GM18519 (cell line): ENCODE measurements at regions not wholly inside any gene's neighbourhood (a gene's known extent, or its start where the extent isn't known, plus 50 kb on each side); places are given as distances from the start of the nearest gene placed in this dataset.
"Not testable (repeated sequence)": the region's sequence is repeated elsewhere in the genome, so short reads cannot be mapped to it uniquely, and the experiment has no call there.

Experiments
- ATAC-seq: cut with Tn5 transposase; IDR thresholded peaks from one replicate; pipeline ENCODE4 v1.9.1; 2021; ENCODE audit warnings: mild to moderate bottlenecking, moderate library complexity; ENCODE audit not compliant: unreplicated experiment, low FRiP score

DNA sequence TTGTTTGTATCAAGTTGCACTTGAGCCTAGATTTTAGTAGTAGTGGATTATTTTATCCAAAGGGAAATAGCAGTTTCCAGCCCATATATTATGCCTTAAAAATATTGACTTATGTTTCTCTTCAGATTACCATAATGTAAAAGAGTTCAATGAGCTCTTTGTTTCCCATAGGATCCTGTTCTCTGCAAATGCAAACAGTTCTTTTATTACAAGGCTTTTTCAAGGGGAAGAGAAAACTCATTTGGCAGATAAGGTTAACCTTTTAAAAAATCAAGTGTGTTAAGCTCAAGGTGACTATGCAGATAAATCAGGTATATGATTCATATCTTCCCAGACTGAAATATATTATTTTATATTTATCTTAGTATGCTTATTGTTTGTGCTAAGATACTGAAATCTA lies 961.2 kb upstream of the SPRY2 start:
- ATAC-seq, result no peak

- no peak for ATAC-seq
Measured at GRCh38 chr13:81295177-81295576, 954.3 kb upstream of the SPRY2 start.

- no peak for ATAC-seq
Measured at GRCh38 chr13:81293594-81294164, 952.8 kb upstream of the SPRY2 start.

- ATAC-seq, result no peak
Measured at GRCh38 chr13:81283561-81283960, 942.6 kb upstream of the SPRY2 start.

DNA sequence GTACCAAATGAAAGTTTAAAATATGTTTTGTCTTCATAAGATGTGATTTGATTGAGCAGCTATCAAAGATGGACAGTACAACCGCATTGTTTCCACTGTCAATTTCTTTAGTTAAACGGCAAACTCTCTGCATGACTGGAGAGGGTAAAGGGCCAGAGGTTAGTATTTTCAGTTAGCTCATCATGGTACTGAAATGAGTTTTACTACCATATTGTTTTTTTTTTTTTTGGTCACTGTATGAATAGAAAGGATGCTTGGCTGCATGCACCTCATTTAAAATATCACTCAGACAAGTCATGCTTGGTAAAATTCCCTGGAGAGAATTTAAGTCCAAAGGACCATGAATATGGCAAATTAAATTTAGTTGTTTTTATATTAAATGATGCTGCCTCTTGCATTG lies 942.1 kb upstream of the SPRY2 start:
- no peak for ATAC-seq

DNA sequence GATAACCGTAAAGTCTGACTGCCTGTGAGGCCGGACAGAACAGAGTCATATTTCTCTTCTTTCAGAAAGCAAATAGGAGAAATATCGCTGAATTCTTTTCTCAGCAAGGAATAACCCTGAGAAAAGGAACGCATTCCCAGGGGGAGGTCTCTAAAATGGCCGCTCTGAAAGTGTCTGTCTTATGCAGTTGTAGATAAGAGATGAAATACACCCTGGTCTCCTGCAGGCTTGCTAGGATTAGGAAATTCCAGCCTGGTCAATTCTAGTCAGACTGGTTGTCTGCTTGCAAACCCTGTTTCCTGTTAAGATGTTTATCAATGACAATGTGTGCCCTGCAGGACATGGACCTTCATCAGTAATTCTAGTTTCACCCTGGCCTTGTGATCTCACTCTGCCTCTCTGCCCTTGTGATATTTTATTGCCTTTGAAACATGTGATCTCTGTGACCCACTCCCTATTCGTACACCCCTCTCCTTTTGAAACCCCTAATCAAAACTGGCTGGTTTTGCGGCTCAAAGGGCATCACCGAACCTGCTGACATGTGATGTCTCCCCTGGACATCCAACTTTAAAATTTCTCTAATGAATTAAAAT lies 934.8 kb upstream of the SPRY2 start:
- ATAC-seq, result no peak

GRCh38 chr13:81247711-81248110 lies 906.8 kb upstream of the SPRY2 start:
- ATAC-seq, result no peak

DNA sequence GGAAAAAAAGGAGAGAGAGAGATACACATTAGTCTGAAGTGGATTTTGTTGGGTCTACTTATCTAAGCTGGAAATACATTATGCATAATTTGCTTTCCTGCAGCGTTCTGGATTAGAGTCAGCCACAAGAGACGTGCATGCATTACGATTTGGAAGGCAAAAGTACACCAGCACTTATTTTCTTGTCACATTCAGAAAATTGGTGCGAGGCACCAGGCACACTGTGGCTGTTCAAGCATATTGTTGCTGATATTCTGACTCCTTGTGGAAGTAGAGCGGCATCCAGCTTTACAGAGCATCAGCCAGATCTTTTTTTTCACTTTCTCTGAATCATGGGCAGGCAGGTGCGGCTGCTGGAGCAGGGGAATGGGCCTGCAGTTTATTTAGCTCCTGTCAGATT lies 905.6 kb upstream of the SPRY2 start:
- ATAC-seq, result no peak

GRCh38 chr13:81244011-81244410 lies 903.1 kb upstream of the SPRY2 start:
- no peak for ATAC-seq

DNA sequence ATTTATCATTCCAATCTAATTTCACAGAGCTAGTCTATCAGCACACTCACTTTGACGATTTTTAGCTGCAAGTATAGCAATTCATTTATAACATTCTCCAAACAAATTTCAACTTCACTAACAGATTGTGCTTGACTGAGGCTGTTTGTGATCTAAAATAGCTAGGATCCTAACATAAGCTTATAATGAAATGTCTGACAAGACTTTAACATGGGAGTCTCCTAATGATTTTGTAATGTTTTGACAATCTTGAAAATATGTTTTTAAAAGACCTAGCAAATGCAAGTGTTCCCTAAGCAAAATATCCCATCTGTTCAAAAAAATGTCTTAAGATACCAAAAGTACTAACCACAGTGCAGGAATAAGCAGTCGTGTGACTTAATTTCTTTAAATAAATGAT lies 889.5 kb upstream of the SPRY2 start:
- ATAC-seq, result no peak

- ATAC-seq, result not testable (repeated sequence)
Measured at GRCh38 chr13:81226830-81227229, 885.9 kb upstream of the SPRY2 start.

DNA sequence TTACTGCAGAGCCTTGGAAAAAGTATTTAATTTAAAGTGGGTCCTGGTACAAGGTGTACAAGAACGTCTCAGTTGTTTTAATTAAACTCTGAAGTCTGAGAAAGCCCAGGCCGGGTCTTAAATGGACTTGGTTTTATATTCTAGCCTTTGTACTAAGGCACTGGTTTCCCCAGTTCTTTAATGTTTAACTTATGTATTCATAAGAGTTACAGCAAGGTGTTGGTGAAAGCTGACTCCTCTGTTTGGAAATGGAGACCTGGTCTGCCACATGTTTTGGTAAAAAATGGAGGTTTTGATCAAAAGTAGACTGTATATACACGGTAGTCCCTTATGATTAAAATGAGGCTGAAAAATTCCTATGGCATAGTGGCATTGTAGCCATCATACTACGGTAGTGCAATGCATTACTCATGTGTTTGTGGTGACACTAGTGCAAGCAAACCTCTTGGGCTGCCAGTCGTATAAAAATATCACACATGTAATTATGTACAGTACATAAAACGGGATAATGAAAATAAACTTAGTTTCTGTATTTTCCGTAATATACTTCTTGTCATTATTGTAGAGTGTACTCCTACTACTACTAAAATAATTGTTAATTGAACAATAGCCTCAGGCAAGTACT lies 883.4 kb upstream of the SPRY2 start:
- ATAC-seq, result no peak

DNA sequence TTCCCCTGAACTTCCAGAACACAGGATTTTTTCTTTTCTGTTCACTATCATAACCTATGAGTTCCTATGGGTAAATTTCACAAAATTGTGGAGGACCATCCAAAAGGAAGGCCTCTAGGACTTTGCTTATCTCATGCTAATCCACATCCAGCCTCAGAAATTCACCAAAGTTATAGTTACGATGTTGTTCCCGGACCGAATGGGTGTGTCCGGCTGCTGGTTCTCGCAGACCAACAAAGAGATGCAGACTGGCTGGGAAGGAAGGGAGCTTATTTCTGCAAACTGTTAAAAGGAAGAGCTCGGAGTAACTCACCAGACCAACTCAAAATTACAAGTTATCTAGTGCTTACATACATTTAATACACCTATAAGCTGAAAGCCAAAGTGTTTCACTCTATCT lies 882.9 kb upstream of the SPRY2 start:
- ATAC-seq, result no peak

GRCh38 chr13:81211713-81212112 lies 870.8 kb upstream of the SPRY2 start:
- ATAC-seq, result no peak

DNA sequence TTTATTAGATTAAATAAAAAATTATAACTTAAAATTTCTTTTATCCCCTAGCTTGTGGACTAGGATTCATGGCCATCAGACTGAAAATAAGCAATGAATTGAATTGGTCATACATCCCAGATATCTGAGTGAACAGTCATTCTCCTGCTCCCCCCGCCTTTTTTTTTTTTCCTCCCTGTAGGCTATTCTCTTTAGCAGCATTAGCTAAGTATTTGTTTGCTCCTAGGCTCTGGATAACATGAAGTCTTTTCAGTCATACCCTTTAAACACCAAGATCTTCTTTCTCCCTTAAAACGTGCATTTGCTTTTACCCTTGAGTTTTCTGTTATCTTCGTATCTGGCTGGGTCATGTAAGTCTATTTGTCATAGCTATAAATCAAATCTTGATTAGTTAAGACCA lies 866.7 kb upstream of the SPRY2 start:
- ATAC-seq, result no peak

GRCh38 chr13:81207231-81207630 lies 866.3 kb upstream of the SPRY2 start:
- no peak for ATAC-seq

- ATAC-seq, result no peak
Measured at GRCh38 chr13:81203783-81204182, 862.9 kb upstream of the SPRY2 start.

DNA sequence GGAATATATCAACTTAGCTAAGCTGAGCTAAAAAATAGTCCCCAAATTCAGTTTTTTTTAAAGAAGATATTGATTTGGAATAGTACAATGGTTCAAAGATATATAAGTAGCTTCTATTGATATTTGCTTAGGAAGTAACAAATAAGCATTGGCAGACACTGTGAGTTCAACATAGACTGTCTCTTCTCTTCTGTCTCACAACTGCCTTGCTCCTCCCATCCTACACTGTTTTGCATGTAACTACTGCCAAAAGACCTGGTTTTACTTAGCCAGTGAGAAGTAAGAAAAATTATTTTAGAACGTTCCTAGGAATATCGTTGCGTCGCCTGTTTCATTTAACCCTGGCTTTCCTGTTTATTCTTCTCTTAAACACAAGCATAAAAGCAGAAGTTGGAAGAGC lies 859.0 kb upstream of the SPRY2 start:
- ATAC-seq, result no peak

GRCh38 chr13:81197966-81198365 lies 857.0 kb upstream of the SPRY2 start:
- ATAC-seq, result no peak

DNA sequence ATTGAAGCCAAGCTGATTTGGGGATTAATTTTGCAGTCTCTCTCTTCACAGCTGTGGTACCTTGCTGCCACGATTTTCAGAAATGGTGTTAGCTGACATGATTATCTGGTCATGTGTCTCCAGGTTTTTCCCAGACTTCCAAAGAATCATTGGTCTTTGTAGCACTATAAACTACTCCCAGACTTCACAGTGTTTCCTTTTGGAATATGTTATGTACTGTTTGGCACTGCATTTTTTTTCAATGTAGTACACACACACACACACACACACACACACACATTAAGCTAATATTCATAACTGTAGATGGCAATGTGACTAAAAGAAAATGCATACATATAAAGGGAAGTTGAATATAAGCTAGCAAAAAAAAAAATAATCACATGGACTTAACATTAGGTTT lies 856.6 kb upstream of the SPRY2 start:
- no peak for ATAC-seq

- ATAC-seq, result no peak
Measured at GRCh38 chr13:81194362-81194761, 853.4 kb upstream of the SPRY2 start.

GRCh38 chr13:81184556-81185265 lies 843.8 kb upstream of the SPRY2 start:
- ATAC-seq, result no peak
